ENCODE measurements at regions not wholly inside any gene's neighbourhood (a gene's known extent, or its start where the extent isn't known, plus 50 kb on each side); places are given as distances from the start of the nearest gene placed in this dataset.
"Not testable (repeated sequence)": the region's sequence is repeated elsewhere in the genome, so short reads cannot be mapped to it uniquely, and the experiment has no call there.

- no peak overlapping the region for H3K27ac ChIP-seq
- no peak overlapping the region for H3K4me3 ChIP-seq
- H3K9me3 ChIP-seq, result no peaks in the 10 kb centered on the region
- no peaks in the 10 kb centered on the region for H3K4me1 ChIP-seq
- intact Hi-C loops (cut with DNase I), result no loop called here
- no peaks in the 10 kb centered on the region for H3K36me3 ChIP-seq
- no peak for DNase-seq
- no peaks in the 10 kb centered on the region for H3K27me3 ChIP-seq
- WGBS, 2 donors, result 34 to 43% methylated on average over 7 of the region's 7 CpGs
- TF ChIP-seq POLR2A (IDR thresholded peaks at IDR 0.05) (no peak), CTCF (IDR thresholded peaks at IDR 0.05) (no peak)
These were observed 320.5 kb downstream of the MMUT start for GRCh38 chr6:49142421-49143151.

- no peak for TF ChIP-seq CTCF (IDR thresholded peaks at IDR 0.05)
- no peak for TF ChIP-seq POLR2A (IDR thresholded peaks at IDR 0.05)
- H3K27me3 ChIP-seq, result no peaks in the 10 kb centered on the region
- no peak overlapping the region for H3K4me3 ChIP-seq
- no peaks in the 10 kb centered on the region for H3K36me3 ChIP-seq
- 69 to 76% methylated on average over 3 of the region's 3 CpGs for WGBS, 2 donors
- no peak for DNase-seq
- intact Hi-C loops (cut with DNase I), result no loop called here
- no peaks in the 10 kb centered on the region for H3K4me1 ChIP-seq
- no peaks in the 10 kb centered on the region for H3K9me3 ChIP-seq
- H3K27ac ChIP-seq, result no peak overlapping the region
These were observed 341.1 kb downstream of the MMUT start for GRCh38 chr6:49121970-49122369.

- Histone ChIP-seq H3K27ac (no peak overlapping the region), H3K4me1 (no peaks in the 10 kb centered on the region), H3K27me3 (no peaks in the 10 kb centered on the region), H3K9me3 (no peaks in the 10 kb centered on the region), H3K36me3 (no peaks in the 10 kb centered on the region), H3K4me3 (no peak overlapping the region)
- intact Hi-C loops (cut with DNase I), result no loop called here
- DNase-seq, result no peak
- TF ChIP-seq POLR2A (IDR thresholded peaks at IDR 0.05) (no peak), CTCF (IDR thresholded peaks at IDR 0.05) (no peak)
These were observed 344.6 kb downstream of the MMUT start for GRCh38 chr6:49118478-49118877.

GRCh38 chr6:49110916-49111315, 352.1 kb downstream of the MMUT start:
- WGBS, 2 donors, result 78 to 82% methylated on average over 2 of the region's 2 CpGs
- Histone ChIP-seq H3K27me3 (no peaks in the 10 kb centered on the region), H3K27ac (no peak overlapping the region), H3K36me3 (no peaks in the 10 kb centered on the region), H3K9me3 (no peaks in the 10 kb centered on the region), H3K4me1 (no peaks in the 10 kb centered on the region), H3K4me3 (no peak overlapping the region)
- no peak for DNase-seq
- intact Hi-C loops (cut with DNase I), result no loop called here
- no peak for TF ChIP-seq POLR2A (IDR thresholded peaks at IDR 0.05)

GRCh38 chr6:49097664-49098063, 365.4 kb downstream of the MMUT start:
- 75 to 81% methylated on average over 4 to 10 of the region's 11 CpGs for WGBS, 2 donors
- not testable (repeated sequence) for DNase-seq

GRCh38 chr6:49097116-49097515, 365.9 kb downstream of the MMUT start:
- TF ChIP-seq POLR2A (IDR thresholded peaks at IDR 0.05), result no peak
- no peak for TF ChIP-seq CTCF (IDR thresholded peaks at IDR 0.05)
- no peaks in the 10 kb centered on the region for H3K27me3 ChIP-seq
- no peak overlapping the region for H3K27ac ChIP-seq
- H3K4me3 ChIP-seq, result no peak overlapping the region
- intact Hi-C loops (cut with DNase I), result no loop called here
- WGBS, 2 donors, result 51 to 69% methylated on average over 2 of the region's 2 CpGs
- H3K4me1 ChIP-seq, result no peaks in the 10 kb centered on the region
- DNase-seq, result no peak
- peaks cover 0 to 5% (median 0%) of the 10 kb centered on the region in 3 donors for H3K9me3 ChIP-seq
- H3K36me3 ChIP-seq, result no peaks in the 10 kb centered on the region

More at GRCh38 chr6:49097664-49098063, 365.4 kb downstream of the MMUT start:
- intact Hi-C loops (cut with DNase I); H3K4me1 ChIP-seq; H3K36me3 ChIP-seq; H3K27me3 ChIP-seq; H3K4me3 ChIP-seq; H3K27ac ChIP-seq; H3K9me3 ChIP-seq: not testable (repeated sequence)
